T-helper 17 cell (primary cell): ENCODE measurements at regions not wholly inside any gene's neighbourhood (a gene's known extent, or its start where the extent isn't known, plus 50 kb on each side); places are given as distances from the start of the nearest gene placed in this dataset.

Experiments used
- ATAC-seq: fragments of 150-1000 bp; cut with Tn5 transposase; 2 replicates; pipeline ENCODE4 v1.10.0; 2021; ENCODE audit warnings: mild to moderate bottlenecking, moderate library complexity
- DNase-seq, 3 donors: peaks; one replicate each; pipeline versions ENCODE4 v3.0.0 to v3.0.0-alpha.2; 2020 to 2021
- H3K9me3 ChIP-seq: one replicate; pipeline ENCODE4 v1.7.0; 2013; ENCODE audit warnings: low read length, mild to moderate bottlenecking; ENCODE audit not compliant: control insufficient read depth, poor library complexity, severe bottlenecking
- H3K27ac Mint-ChIP-seq: one replicate; pipeline ENCODE4 v1.8.0; 2022; ENCODE audit warnings: mild to moderate bottlenecking, moderate library complexity, mixed read lengths
- H3K27me3 Mint-ChIP-seq: one replicate; pipeline ENCODE4 v1.8.0; 2022; ENCODE audit warnings: mixed read lengths
- H3K36me3 Mint-ChIP-seq: one replicate; pipeline ENCODE4 v1.8.0; 2022; ENCODE audit warnings: low read depth, mixed read lengths
- H3K4me1 Mint-ChIP-seq: one replicate; pipeline ENCODE4 v1.8.0; 2022; ENCODE audit warnings: mild to moderate bottlenecking, mixed read lengths
- H3K4me3 Mint-ChIP-seq: one replicate; pipeline ENCODE4 v1.8.0; 2022; ENCODE audit warnings: mild to moderate bottlenecking, moderate library complexity, mixed read lengths

- Mint-ChIP-seq H3K27ac (no peak overlapping the region), H3K4me3 (no peak overlapping the region), H3K4me1 (no peaks in the 10 kb centered on the region), H3K36me3 (no peaks in the 10 kb centered on the region), H3K27me3 (no peaks in the 10 kb centered on the region)
- no peak for ATAC-seq
- H3K9me3 ChIP-seq: no peaks in the 10 kb centered on the region
- no peak for DNase-seq
Observed at GRCh38 chr2:129006135-129006886, 687.6 kb upstream of the HS6ST1 start.

- ATAC-seq (no peak), DNase-seq (no peak)
- Mint-ChIP-seq H3K36me3 (no peaks in the 10 kb centered on the region), H3K4me1 (no peaks in the 10 kb centered on the region), H3K4me3 (no peak overlapping the region), H3K27me3 (no peaks in the 10 kb centered on the region), H3K27ac (no peak overlapping the region)
- no peaks in the 10 kb centered on the region for H3K9me3 ChIP-seq
Observed at GRCh38 chr2:129006901-129007300, 688.2 kb upstream of the HS6ST1 start.

DNA sequence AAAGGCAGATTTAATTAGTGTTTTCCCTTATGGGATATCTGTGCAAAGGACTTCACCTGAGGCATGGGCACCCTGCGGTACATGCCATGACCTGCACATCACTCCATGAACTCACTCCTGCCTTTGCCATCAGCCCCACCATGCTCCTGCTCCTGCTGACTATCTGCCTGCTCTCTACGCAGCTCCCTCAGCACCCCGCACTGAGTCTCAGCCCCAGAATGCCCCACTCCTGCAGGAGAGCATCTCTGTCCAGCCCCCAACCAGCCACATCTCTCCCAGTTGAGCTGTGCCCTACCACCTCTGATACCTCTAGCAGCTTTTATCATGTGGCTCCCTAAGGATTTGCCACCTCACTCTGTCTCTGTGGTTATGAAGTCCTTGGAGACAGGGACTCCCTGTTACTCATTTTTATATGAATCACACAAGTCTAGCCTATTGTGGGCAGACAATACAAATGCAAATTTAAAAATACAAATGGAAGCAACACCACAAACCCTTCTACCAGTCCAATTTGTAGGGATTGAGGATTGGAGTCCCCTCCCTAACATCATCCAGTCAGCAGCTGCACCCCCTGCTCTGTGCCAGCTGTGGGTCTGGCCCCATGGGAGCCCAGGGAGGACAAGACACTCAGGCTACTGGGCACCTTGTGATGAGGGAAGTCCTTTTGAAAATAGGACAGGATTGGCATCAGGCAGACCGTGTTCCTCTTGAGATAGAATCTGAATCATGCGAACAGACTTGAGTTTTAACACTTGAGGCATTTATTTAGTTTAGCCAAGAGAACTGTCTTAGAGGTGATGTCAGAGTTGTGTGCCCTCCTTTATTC, 689.6 kb upstream of the HS6ST1 start:
- Mint-ChIP-seq H3K36me3 (no peaks in the 10 kb centered on the region), H3K4me1 (no peaks in the 10 kb centered on the region), H3K27ac (no peak overlapping the region), H3K27me3 (no peaks in the 10 kb centered on the region), H3K4me3 (no peak overlapping the region)
- no peaks in the 10 kb centered on the region for H3K9me3 ChIP-seq
- ATAC-seq (no peak), DNase-seq (no peak)

DNA sequence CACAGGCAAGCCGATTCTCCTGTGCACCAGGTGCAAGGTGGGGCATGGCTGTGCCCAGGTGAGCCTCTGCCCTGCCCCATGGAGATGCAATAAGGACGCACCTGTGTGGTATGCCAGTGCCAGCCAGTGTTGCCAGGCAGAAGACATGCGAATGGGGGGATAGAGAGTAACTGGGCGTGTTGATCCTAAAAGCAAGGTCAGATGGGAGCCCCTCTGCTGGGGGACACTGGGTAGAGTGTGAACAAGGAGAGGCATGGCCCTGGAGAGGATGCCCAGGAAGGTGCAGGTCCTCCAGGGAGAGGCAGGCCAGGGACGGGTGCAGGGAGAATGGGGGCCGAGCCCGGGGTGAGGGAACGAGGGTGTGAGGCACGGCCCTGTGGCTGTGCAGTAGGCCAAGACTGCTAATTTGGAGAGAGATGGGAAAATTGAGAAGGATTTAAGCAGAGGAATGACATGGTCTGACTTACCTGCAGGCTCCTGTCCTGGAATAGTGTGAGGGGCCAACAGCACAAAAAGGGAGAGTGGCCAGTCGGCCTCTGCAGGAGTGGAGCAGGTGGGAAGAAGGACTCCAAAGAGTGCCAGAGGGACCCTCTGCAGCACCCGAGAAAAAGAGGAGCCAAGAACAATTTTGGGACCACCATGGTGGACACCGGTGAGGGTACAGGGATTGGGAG, 690.4 kb upstream of the HS6ST1 start:
- H3K4me3 Mint-ChIP-seq: no peak overlapping the region
- H3K36me3 Mint-ChIP-seq: no peaks in the 10 kb centered on the region
- no peaks in the 10 kb centered on the region for H3K9me3 ChIP-seq
- ATAC-seq (no peak), DNase-seq (no peak)
- H3K27ac Mint-ChIP-seq: no peak overlapping the region
- no peaks in the 10 kb centered on the region for H3K4me1 Mint-ChIP-seq
- H3K27me3 Mint-ChIP-seq: no peaks in the 10 kb centered on the region

DNA sequence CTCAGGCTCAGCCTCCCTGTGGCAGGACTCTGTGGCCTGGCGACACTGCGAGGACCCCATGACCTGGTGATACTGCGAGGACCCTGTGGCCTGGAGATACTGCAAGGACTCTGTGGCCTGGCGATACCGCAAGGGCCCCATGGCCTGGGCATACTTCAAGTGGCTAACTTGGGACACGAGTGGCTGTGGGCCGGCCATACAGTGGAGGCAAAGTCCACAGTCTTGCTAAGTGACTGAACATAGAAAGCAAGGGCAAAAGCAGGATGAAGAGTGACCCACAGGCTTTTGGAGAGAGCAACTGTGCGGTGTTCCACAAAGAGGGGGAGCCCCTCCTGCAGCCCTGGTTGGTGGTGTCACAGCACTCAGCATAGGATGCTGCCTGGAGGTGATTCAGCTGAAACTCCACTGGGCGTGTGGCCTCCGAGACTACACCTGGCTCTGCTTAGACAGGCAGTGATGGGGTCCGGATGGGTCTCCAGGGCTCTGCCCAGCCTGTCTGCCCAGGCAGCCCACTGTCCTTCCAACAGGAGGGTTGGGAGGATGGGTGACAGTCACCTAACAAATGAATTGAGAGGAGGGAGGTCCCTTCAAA, 691.0 kb upstream of the HS6ST1 start:
- DNase-seq (no peak), ATAC-seq (no peak)
- H3K27me3 Mint-ChIP-seq: no peaks in the 10 kb centered on the region
- no peaks in the 10 kb centered on the region for H3K4me1 Mint-ChIP-seq
- no peaks in the 10 kb centered on the region for H3K9me3 ChIP-seq
- no peak overlapping the region for H3K27ac Mint-ChIP-seq
- no peaks in the 10 kb centered on the region for H3K36me3 Mint-ChIP-seq
- H3K4me3 Mint-ChIP-seq: no peak overlapping the region

DNA sequence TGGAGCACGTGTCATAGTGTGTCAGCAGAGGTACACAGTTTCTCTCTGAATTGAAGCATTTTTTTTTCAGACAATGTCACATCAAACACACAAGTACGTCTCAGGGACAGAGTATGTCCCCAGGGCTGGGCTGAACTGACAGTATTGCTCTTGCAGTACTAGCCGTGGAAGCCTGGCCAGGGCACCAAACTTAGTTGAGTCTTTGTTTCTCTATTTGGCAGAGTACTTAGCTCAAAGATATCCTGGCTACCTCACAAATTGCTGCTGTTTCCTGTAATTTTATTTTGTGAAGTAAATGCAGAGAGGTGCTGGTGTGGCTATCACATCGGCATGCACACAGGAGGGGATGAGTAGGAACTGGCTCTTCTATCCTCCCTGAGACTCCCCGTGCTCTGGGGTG, 691.6 kb upstream of the HS6ST1 start:
- ATAC-seq: no peak
- no peaks in the 10 kb centered on the region for H3K36me3 Mint-ChIP-seq
- DNase-seq: no peak
- H3K27me3 Mint-ChIP-seq: no peaks in the 10 kb centered on the region
- H3K27ac Mint-ChIP-seq: no peak overlapping the region
- H3K4me3 Mint-ChIP-seq: no peak overlapping the region
- H3K4me1 Mint-ChIP-seq: no peaks in the 10 kb centered on the region
- H3K9me3 ChIP-seq: no peaks in the 10 kb centered on the region

GRCh38 chr2:129011466-129012061, 692.9 kb upstream of the HS6ST1 start:
- no peaks in the 10 kb centered on the region for H3K9me3 ChIP-seq
- Mint-ChIP-seq H3K4me3 (no peak overlapping the region), H3K27me3 (peaks cover 5% of the 10 kb centered on the region), H3K4me1 (no peaks in the 10 kb centered on the region), H3K27ac (no peak overlapping the region), H3K36me3 (no peaks in the 10 kb centered on the region)
- DNase-seq (no peak), ATAC-seq (no peak)

GRCh38 chr2:129014432-129014831, 695.8 kb upstream of the HS6ST1 start:
- no peaks in the 10 kb centered on the region for H3K36me3 Mint-ChIP-seq
- ATAC-seq: no peak

DNA sequence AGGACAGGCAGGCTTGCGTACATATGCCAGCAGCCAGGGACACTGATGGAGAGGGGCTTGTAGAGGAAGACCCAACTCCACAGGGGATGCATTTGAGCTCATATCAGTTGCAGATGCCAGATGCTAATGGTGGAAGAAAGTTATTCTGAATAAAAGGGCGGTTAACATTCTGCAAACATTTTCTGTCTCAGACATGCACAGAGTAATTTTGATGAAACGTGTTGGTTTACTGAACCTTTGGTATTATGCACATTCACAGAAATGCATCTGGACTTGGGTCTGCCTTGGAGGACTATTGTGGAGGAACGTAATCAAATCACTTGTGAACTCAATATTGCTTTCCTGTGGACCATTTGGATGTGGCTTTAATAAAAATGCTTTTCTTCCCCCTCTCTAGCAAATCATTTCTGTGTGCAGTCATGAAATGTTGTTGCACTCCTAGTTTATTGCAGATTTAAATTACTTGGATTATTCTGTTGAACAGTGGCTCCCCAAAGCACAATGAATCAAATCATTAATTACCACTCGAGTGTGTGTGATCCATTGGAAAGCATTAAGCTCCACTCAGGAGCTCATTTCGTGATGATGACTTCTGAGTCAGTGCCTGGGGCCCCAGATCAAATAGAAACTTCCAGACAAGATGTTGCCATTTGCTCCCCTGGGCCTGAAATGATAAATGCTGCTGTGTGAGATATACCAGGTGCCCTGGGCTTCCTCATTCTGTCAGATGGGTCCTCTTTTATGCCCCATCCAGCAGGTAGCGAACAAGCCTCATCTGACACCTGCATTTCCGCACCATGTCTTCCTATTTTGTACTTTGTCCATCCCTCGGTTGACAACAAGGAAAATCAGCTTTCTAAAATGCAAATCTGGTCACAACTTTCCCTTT, 697.0 kb upstream of the HS6ST1 start:
- ATAC-seq (no peak), DNase-seq (no peak)
- Mint-ChIP-seq H3K4me1 (no peaks in the 10 kb centered on the region), H3K27ac (no peak overlapping the region), H3K36me3 (no peaks in the 10 kb centered on the region), H3K27me3 (peaks cover 5% of the 10 kb centered on the region), H3K4me3 (no peak overlapping the region)
- H3K9me3 ChIP-seq: no peaks in the 10 kb centered on the region

More at GRCh38 chr2:129014432-129014831, 695.8 kb upstream of the HS6ST1 start:
- no peak overlapping the region for H3K4me3 Mint-ChIP-seq
- peaks cover 5% of the 10 kb centered on the region for H3K27me3 Mint-ChIP-seq
- H3K27ac Mint-ChIP-seq: no peak overlapping the region
- H3K4me1 Mint-ChIP-seq: no peaks in the 10 kb centered on the region
- no peak for DNase-seq
- H3K9me3 ChIP-seq: no peaks in the 10 kb centered on the region

GRCh38 chr2:129016972-129017371, 698.3 kb upstream of the HS6ST1 start:
- DNase-seq (no peak), ATAC-seq (no peak)
- Mint-ChIP-seq H3K27ac (no peak overlapping the region), H3K4me1 (no peaks in the 10 kb centered on the region), H3K36me3 (no peaks in the 10 kb centered on the region), H3K27me3 (peaks cover 5% of the 10 kb centered on the region), H3K4me3 (no peak overlapping the region)
- H3K9me3 ChIP-seq: no peaks in the 10 kb centered on the region

GRCh38 chr2:129024796-129025195, 706.1 kb upstream of the HS6ST1 start:
- ATAC-seq (no peak), DNase-seq (no peak)
- Mint-ChIP-seq H3K4me1 (no peaks in the 10 kb centered on the region), H3K36me3 (no peaks in the 10 kb centered on the region), H3K27ac (no peak overlapping the region), H3K27me3 (no peaks in the 10 kb centered on the region), H3K4me3 (no peak overlapping the region)
- no peaks in the 10 kb centered on the region for H3K9me3 ChIP-seq

DNA sequence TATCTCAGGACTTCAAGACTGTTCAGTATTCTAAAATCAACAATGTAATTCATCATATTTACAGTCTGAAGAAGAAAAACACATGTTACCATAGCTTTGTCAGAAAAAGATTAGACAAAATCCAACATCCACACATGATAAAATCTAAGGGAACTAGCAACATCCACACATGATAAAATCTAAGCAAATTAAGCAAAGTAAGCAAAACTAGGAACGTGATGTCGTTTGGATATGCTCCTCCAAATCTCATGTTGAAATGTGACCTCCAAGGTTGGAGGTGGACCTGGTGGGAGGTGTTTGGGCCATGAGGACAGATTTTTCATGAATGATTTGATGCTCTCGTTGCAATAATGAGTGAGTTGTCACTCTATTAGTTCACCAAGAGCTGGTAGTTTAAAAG, 717.3 kb upstream of the HS6ST1 start:
- no peak overlapping the region for H3K27ac Mint-ChIP-seq
- no peak overlapping the region for H3K4me3 Mint-ChIP-seq
- ATAC-seq (no peak), DNase-seq (no peak)
- H3K9me3 ChIP-seq: no peaks in the 10 kb centered on the region
- no peaks in the 10 kb centered on the region for H3K27me3 Mint-ChIP-seq
- no peaks in the 10 kb centered on the region for H3K4me1 Mint-ChIP-seq
- no peaks in the 10 kb centered on the region for H3K36me3 Mint-ChIP-seq
